Endothelial cell of umbilical vein (primary cell): ENCODE measurements at regions not wholly inside any gene's neighbourhood (a gene's known extent, or its start where the extent isn't known, plus 50 kb on each side); places are given as distances from the start of the nearest gene placed in this dataset.

Experiments
- BruUV-seq: library from RNA; stranded (reverse); fragments of 400-500 nt; replicated peaks from 2 replicates; lab custom pipeline; 2021; lab: Mats Ljungman, UMichigan
- CTCF ChIA-PET: fragments of 300-600, 350-600 bp; sonication (Branson Sonifier 250); formaldehyde crosslinking; loops from one replicate; lab custom pipeline; 2021; ENCODE audit warnings: antibody characterized with exemption, inconsistent platforms; lab: Charles Lee
- POLR2A ChIA-PET: fragments of 300-600, 350-600 bp; sonication (Branson Sonifier 250); formaldehyde crosslinking; loops from one replicate; lab custom pipeline; 2021; ENCODE audit warnings: antibody characterized with exemption, inconsistent platforms; lab: Charles Lee
- DNase-seq: peaks from one replicate; pipeline ENCODE4 v3.0.0-alpha.2; 2011; ENCODE audit warnings: low read depth, low spot score
- FAIRE-seq: peaks from 2 replicates; lab custom pipeline; 2011; peaks lifted over from hg19 to GRCh38; lab: Jason Lieb, UNC
- H2AFZ ChIP-seq: 2 replicates; pipeline ENCODE4 v1.6.0; 2012; ENCODE audit warnings: low read depth, low read length, control low read depth, inconsistent platforms
- H3K27ac ChIP-seq: 2 replicates; pipeline ENCODE4 v1.5.1; 2011; ENCODE audit warnings: low read depth, mild to moderate bottlenecking, control low read depth, low read length, moderate library complexity; ENCODE audit not compliant: insufficient read depth
- H3K27me3 ChIP-seq, 2 experiments: 2 replicates each; pipeline versions ENCODE4 v1.6.0 to v1.6.1; 2011; ENCODE audit warnings: low read length in 2 of 2, mixed read lengths in 1 of 2; ENCODE audit not compliant: control insufficient read depth in 2 of 2, insufficient read depth in 2 of 2
- H3K36me3 ChIP-seq, 2 experiments: 2 replicates in 1 of 2; 3 replicates in 1 of 2; pipeline ENCODE4 v1.5.1; 2011; ENCODE audit warnings: low read length in 2 of 2, mild to moderate bottlenecking in 1 of 2, moderate library complexity in 1 of 2; ENCODE audit not compliant: control insufficient read depth in 2 of 2, insufficient read depth in 2 of 2; ENCODE audit errors: extremely low read depth in 1 of 2
- H3K4me1 ChIP-seq: 3 replicates; pipeline ENCODE4 v1.5.1; 2011; ENCODE audit warnings: mild to moderate bottlenecking, low read length; ENCODE audit not compliant: control insufficient read depth, insufficient read depth; ENCODE audit errors: extremely low read depth
- H3K4me2 ChIP-seq: 2 replicates; pipeline ENCODE4 v1.6.1; 2011; ENCODE audit warnings: low read length, control low read depth, mixed read lengths; ENCODE audit not compliant: insufficient read depth
- H3K4me3 ChIP-seq, 3 experiments: fragments of 200-600 bp in 1 of 3; sonication (generic), shearing (Covaris generic) in 1 of 3; replicated peaks in 1 of 3; 2 replicates each; pipeline ENCODE4 v1.5.1; 2011 to 2016; ENCODE audit warnings: control low read depth in 3 of 3, low read length in 3 of 3, mild to moderate bottlenecking in 2 of 3, inconsistent platforms in 1 of 3, low read depth in 1 of 3, moderate library complexity in 1 of 3; ENCODE audit not compliant: insufficient read depth in 1 of 3
- H3K79me2 ChIP-seq: 2 replicates; pipeline ENCODE4 v1.6.0; 2012; ENCODE audit warnings: low read length, inconsistent platforms; ENCODE audit not compliant: control insufficient read depth, insufficient read depth
- H3K9ac ChIP-seq: replicated peaks from 2 replicates; pipeline ENCODE3; 2011; ENCODE audit warnings: low read length, control low read depth; ENCODE audit not compliant: insufficient read depth; ENCODE audit errors: extremely low read depth
- H3K9me1 ChIP-seq: replicated peaks from 3 replicates; pipeline ENCODE4 v1.6.0; 2011; ENCODE audit warnings: mild to moderate bottlenecking, low read length; ENCODE audit not compliant: control insufficient read depth, insufficient read depth; ENCODE audit errors: extremely low read depth
- H3K9me3 ChIP-seq: replicated peaks from 2 replicates; pipeline ENCODE4 v1.5.1; 2012; ENCODE audit warnings: low read length, inconsistent platforms; ENCODE audit not compliant: control insufficient read depth, insufficient read depth
- H4K20me1 ChIP-seq: replicated peaks from 2 replicates; pipeline ENCODE3; 2011; ENCODE audit warnings: mild to moderate bottlenecking, low read length; ENCODE audit not compliant: control insufficient read depth, insufficient read depth; ENCODE audit errors: extremely low read depth
- EZH2 ChIP-seq: IDR thresholded peaks from 2 replicates; pipeline ENCODE4 v1.6.1; 2012; ENCODE audit warnings: borderline replicate concordance, low read depth, mild to moderate bottlenecking, moderate library complexity, low read length, inconsistent platforms; ENCODE audit not compliant: severe bottlenecking
- FOS ChIP-seq: IDR thresholded peaks from 2 replicates; pipeline ENCODE4 v1.6.1; 2011; ENCODE audit warnings: mild to moderate bottlenecking, low read length, moderate library complexity, borderline replicate concordance; ENCODE audit not compliant: insufficient read depth
- GATA2 ChIP-seq: IDR thresholded peaks from 2 replicates; pipeline ENCODE4 v1.7.0; 2011; ENCODE audit warnings: low read depth, mild to moderate bottlenecking, moderate library complexity, mixed read lengths, low read length; ENCODE audit not compliant: insufficient read length, insufficient read depth
- JUN ChIP-seq: IDR thresholded peaks from 2 replicates; pipeline ENCODE4 v1.6.1; 2011; ENCODE audit warnings: borderline replicate concordance, low read depth; ENCODE audit not compliant: insufficient read length, insufficient read depth
- MYC ChIP-seq: IDR thresholded peaks from one replicate; pipeline ENCODE4 v1.6.1; 2011; ENCODE audit warnings: mild to moderate bottlenecking, low read depth, low read length
- POLR2A ChIP-seq: IDR thresholded peaks from 2 replicates; pipeline ENCODE4 v1.6.1; 2012; ENCODE audit warnings: low read depth, mild to moderate bottlenecking, control low read depth, low read length
- POLR2AphosphoS5 ChIP-seq: IDR thresholded peaks from 2 replicates; pipeline ENCODE4 v1.6.1; 2012; ENCODE audit warnings: low read depth, mild to moderate bottlenecking, control low read depth, low read length, moderate library complexity; ENCODE audit not compliant: insufficient read depth
- dilution Hi-C: fragments of 300-500 bp; cut with MboI; formaldehyde crosslinking; loops from one replicate; pipeline ENCODE4 v1.15.0; 2019; ENCODE audit warnings: low sequenced_read_pairs; ENCODE audit not compliant: extremely low pct_ligation_motif_present
- intact Hi-C: fragments of 100-400 bp; cut with micrococcal nuclease; formaldehyde crosslinking; loops from one replicate; pipeline ENCODE4 v1.10.0; 2022
- TF ChIP-seq, protein P1 (sequence below): IDR thresholded peaks from 2 replicates; pipeline ENCODE4 v1.6.1; 2011; ENCODE audit not compliant: insufficient read depth, insufficient read length
- TF ChIP-seq, protein P2 (sequence below), 2 donors: IDR thresholded peaks; 1 replicate in 1 of 2; 2 replicates in 1 of 2; pipeline ENCODE4 v1.5.1; 2011; ENCODE audit warnings: low read length in 2 of 2, mild to moderate bottlenecking in 2 of 2, moderate library complexity in 2 of 2, control low read depth in 1 of 2, inconsistent platforms in 1 of 2, low read depth in 1 of 2; ENCODE audit not compliant: insufficient read depth in 1 of 2; ENCODE audit errors: extremely low read depth in 1 of 2

DNA sequence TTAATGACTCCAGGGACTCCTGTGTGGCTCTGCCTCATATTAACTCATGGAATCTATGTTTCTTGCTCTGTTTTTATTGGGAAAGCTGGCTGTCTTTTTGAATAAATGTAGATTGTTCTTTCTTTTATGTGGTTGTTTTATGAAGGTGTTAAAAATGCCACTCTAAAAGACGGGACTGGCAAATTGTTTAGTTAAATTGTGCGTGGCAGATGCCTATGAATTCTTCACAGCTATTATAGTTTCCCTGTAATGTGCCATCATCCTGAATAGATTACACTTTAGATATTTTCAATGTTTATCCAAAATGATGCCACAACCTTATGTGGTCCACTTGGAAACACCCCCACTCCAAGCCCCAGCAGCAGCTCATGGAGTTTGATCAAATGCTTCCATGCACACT lies 149.7 kb downstream of the ST6GAL2 start:
- no peak overlapping the region for H2AFZ ChIP-seq
- ChIA-PET CTCF (no interaction called here), POLR2A (no interaction called here)
- no peak for FAIRE-seq
- H3K9ac ChIP-seq = no peak overlapping the region
- TF ChIP-seq, protein P1, sequence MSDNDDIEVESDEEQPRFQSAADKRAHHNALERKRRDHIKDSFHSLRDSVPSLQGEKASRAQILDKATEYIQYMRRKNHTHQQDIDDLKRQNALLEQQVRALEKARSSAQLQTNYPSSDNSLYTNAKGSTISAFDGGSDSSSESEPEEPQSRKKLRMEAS = no peak
- TF ChIP-seq EZH2 (no peak), POLR2AphosphoS5 (no peak), MYC (no peak), POLR2A (no peak), JUN (no peak), FOS (no peak), GATA2 (no peak)
- TF ChIP-seq, protein P2, sequence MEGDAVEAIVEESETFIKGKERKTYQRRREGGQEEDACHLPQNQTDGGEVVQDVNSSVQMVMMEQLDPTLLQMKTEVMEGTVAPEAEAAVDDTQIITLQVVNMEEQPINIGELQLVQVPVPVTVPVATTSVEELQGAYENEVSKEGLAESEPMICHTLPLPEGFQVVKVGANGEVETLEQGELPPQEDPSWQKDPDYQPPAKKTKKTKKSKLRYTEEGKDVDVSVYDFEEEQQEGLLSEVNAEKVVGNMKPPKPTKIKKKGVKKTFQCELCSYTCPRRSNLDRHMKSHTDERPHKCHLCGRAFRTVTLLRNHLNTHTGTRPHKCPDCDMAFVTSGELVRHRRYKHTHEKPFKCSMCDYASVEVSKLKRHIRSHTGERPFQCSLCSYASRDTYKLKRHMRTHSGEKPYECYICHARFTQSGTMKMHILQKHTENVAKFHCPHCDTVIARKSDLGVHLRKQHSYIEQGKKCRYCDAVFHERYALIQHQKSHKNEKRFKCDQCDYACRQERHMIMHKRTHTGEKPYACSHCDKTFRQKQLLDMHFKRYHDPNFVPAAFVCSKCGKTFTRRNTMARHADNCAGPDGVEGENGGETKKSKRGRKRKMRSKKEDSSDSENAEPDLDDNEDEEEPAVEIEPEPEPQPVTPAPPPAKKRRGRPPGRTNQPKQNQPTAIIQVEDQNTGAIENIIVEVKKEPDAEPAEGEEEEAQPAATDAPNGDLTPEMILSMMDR (IDR thresholded peaks at IDR 0.05; ENCODE audit: extremely low read depth in 1 of 2, insufficient read depth in 1 of 2, low read depth in 1 of 2, low read length in 2 of 2) = no peak
- no peaks in the 10 kb centered on the region for H3K9me3 ChIP-seq
- no peak overlapping the region for H3K4me2 ChIP-seq
- no peaks in the 10 kb centered on the region for H3K9me1 ChIP-seq
- H4K20me1 ChIP-seq = no peaks in the 10 kb centered on the region
- no peaks in the 10 kb centered on the region for H3K36me3 ChIP-seq
- no TSS peak for BruUV-seq
- no peak for DNase-seq
- H3K27ac ChIP-seq = no peak overlapping the region
- dilution Hi-C loops = no loop called here
- intact Hi-C loops = no loop called here
- no peaks in the 10 kb centered on the region for H3K4me1 ChIP-seq
- no peaks in the 10 kb centered on the region for H3K79me2 ChIP-seq
- no peak overlapping the region for H3K4me3 ChIP-seq
- no peaks in the 10 kb centered on the region for H3K27me3 ChIP-seq
